WTC11 (cell line): ENCODE measurements at regions not wholly inside any gene's neighbourhood (a gene's known extent, or its start where the extent isn't known, plus 50 kb on each side); places are given as distances from the start of the nearest gene placed in this dataset.

Source experiments
- ATAC-seq: fragments of 200-7000 bp; cut with Tn5 transposase; 2 replicates; pipeline ENCODE4 v1.10.0; 2021; ENCODE audit warnings: mild to moderate bottlenecking, moderate library complexity
- CTCF ChIA-PET: fragments of 300-600 bp; sonication (Branson Sonifier 250); formaldehyde crosslinking; loops from one replicate; lab custom pipeline; 2021; ENCODE audit warnings: antibody characterized with exemption; lab: Charles Lee
- POLR2A ChIA-PET: fragments of 350-600 bp; sonication (Branson Sonifier 250); formaldehyde crosslinking; loops from one replicate; lab custom pipeline; 2021; ENCODE audit warnings: antibody characterized with exemption; lab: Charles Lee
- DNase-seq: peaks from one replicate; pipeline ENCODE4 v3.0.0; 2021; ENCODE audit warnings: low spot score
- H3K27ac Mint-ChIP-seq: 2 replicates; pipeline ENCODE4 v1.8.0; 2021; ENCODE audit warnings: mixed read lengths
- H3K27me3 Mint-ChIP-seq: 2 replicates; pipeline ENCODE4 v1.8.0; 2021; ENCODE audit warnings: low read depth, mild to moderate bottlenecking, moderate library complexity, mixed read lengths
- H3K36me3 Mint-ChIP-seq: 2 replicates; pipeline ENCODE4 v1.8.0; 2021; ENCODE audit warnings: mixed read lengths
- H3K4me1 Mint-ChIP-seq: 2 replicates; pipeline ENCODE4 v1.8.0; 2022; ENCODE audit warnings: mixed read lengths
- H3K4me3 Mint-ChIP-seq: 2 replicates; pipeline ENCODE4 v1.8.0; 2021; ENCODE audit warnings: mild to moderate bottlenecking, moderate library complexity, mixed read lengths
- H3K9me3 Mint-ChIP-seq: 2 replicates; pipeline ENCODE4 v1.8.0; 2021; ENCODE audit warnings: mixed read lengths
- CREB1 ChIP-seq: sonication (generic); formaldehyde crosslinking; IDR thresholded peaks from 2 replicates; pipeline ENCODE4 v1.8.0; 2023; ENCODE audit warnings: mild to moderate bottlenecking, missing genetic modification reagents
- EMX1 ChIP-seq: fragments of 250-450 bp; sonication (Bioruptor Pico); IDR thresholded peaks from 2 replicates; pipeline ENCODE4 v1.8.0; 2021; ENCODE audit warnings: mild to moderate bottlenecking
- MXD4 ChIP-seq: fragments of 250-450 bp; sonication (Bioruptor Pico); IDR thresholded peaks from 2 replicates; pipeline ENCODE4 v1.8.0; 2021; ENCODE audit warnings: mild to moderate bottlenecking, moderate library complexity, borderline replicate concordance
- NFE2L1 ChIP-seq: sonication (generic); formaldehyde crosslinking; IDR thresholded peaks from 2 replicates; pipeline ENCODE4 v1.8.1; 2023; ENCODE audit warnings: missing genetic modification reagents
- PRRX2 ChIP-seq: fragments of 250-450 bp; sonication (Bioruptor Pico); IDR thresholded peaks from 2 replicates; pipeline ENCODE4 v1.8.0; 2021; ENCODE audit warnings: mild to moderate bottlenecking
- RORB ChIP-seq: fragments of 250-450 bp; sonication (Bioruptor Pico); IDR thresholded peaks from 2 replicates; pipeline ENCODE4 v1.9.0; 2021; ENCODE audit warnings: mild to moderate bottlenecking
- SMAD4 ChIP-seq: sonication (generic); formaldehyde crosslinking; IDR thresholded peaks from 2 replicates; pipeline ENCODE4 v1.8.0; 2022; ENCODE audit warnings: mild to moderate bottlenecking, missing genetic modification reagents
- TEAD1 ChIP-seq: sonication (generic); formaldehyde crosslinking; IDR thresholded peaks from 2 replicates; pipeline ENCODE4 v1.8.0; 2022; ENCODE audit warnings: mild to moderate bottlenecking, missing genetic modification reagents
- ZNF121 ChIP-seq: sonication (generic); formaldehyde crosslinking; IDR thresholded peaks from 2 replicates; pipeline ENCODE4 v1.8.0; 2023; ENCODE audit warnings: missing genetic modification reagents
- ZNF232 ChIP-seq: sonication (generic); formaldehyde crosslinking; IDR thresholded peaks from 2 replicates; pipeline ENCODE4 v1.8.0; 2022; ENCODE audit warnings: mild to moderate bottlenecking, missing genetic modification reagents
- ZNF396 ChIP-seq: fragments of 250-450 bp; sonication (Bioruptor Pico); IDR thresholded peaks from 2 replicates; pipeline ENCODE4 v1.8.0; 2021; ENCODE audit warnings: mild to moderate bottlenecking, moderate library complexity, borderline replicate concordance
- TF ChIP-seq, protein P1 (sequence below): sonication (generic); formaldehyde crosslinking; conservative IDR thresholded peaks from 2 replicates; pipeline ENCODE4 v1.8.1; 2023; ENCODE audit warnings: mild to moderate bottlenecking, low read depth, missing genetic modification reagents, moderate library complexity
- TF ChIP-seq, protein P2 (sequence below): sonication (generic); formaldehyde crosslinking; IDR thresholded peaks from 2 replicates; pipeline ENCODE4 v1.8.1; 2022; ENCODE audit warnings: missing genetic modification reagents, borderline replicate concordance
- TF ChIP-seq, protein P3 (sequence below): sonication (generic); formaldehyde crosslinking; IDR thresholded peaks from 2 replicates; pipeline ENCODE4 v1.8.0; 2023; ENCODE audit warnings: mild to moderate bottlenecking, missing genetic modification reagents
- TF ChIP-seq, protein P4 (sequence below): sonication (generic); formaldehyde crosslinking; IDR thresholded peaks from 2 replicates; pipeline ENCODE4 v1.8.0; 2022; ENCODE audit warnings: mild to moderate bottlenecking, missing genetic modification reagents
- TF ChIP-seq, protein P5 (sequence below): sonication (generic); formaldehyde crosslinking; IDR thresholded peaks from 2 replicates; pipeline ENCODE4 v1.8.0; 2023; ENCODE audit warnings: missing genetic modification reagents
- TF ChIP-seq, protein P6 (sequence below): fragments of 200-600 bp; IDR thresholded peaks from 2 replicates; pipeline ENCODE4 v1.8.0; 2022; ENCODE audit warnings: antibody characterized with exemption

DNA sequence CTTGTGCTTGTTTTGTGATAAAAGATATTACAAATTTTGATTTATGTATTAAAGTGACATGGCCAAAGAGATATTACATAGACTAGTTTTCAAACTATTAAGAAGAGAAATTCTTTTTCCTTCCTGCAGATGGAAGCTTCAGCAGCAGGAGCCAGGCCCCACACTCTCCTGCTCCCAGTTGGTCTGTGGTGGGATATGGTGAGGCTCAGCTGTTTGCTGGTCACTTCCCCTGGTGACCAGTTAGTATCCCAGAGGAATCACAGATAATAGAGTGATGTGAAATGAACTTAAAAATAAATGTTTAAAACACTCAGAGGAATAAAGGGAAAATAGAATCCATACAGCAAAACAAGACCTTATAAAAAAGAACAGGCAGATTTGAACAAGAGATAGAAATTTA, 154.7 kb downstream of the KTN1 start:
- H3K36me3 Mint-ChIP-seq = 0 out of 2 replicates have a peak, but pooled peaks cover 2% of the 10 kb centered on the region
- H3K27ac Mint-ChIP-seq = no peak overlapping the region
- H3K9me3 Mint-ChIP-seq = peaks cover 25% of the 10 kb centered on the region
- DNase-seq = no peak
- H3K4me3 Mint-ChIP-seq = no peak overlapping the region
- H3K27me3 Mint-ChIP-seq = no peaks in the 10 kb centered on the region
- ChIA-PET POLR2A (no interaction called here), CTCF (interaction anchor here (1.1 to 1.4 kb wide), 2 partner anchors 748 to 752 kb away, joined by 3 read pairs; no protein-coding TSS in a partner anchor)
- no peak for ATAC-seq
- TF ChIP-seq ZNF121 (CRISPR knock-in tag) (no peak), SMAD4 (CRISPR knock-in tag) (no peak), ZNF396 (no peak), CREB1 (CRISPR knock-in tag) (no peak), TEAD1 (CRISPR knock-in tag) (no peak), NFE2L1 (CRISPR knock-in tag) (no peak), PRRX2 (no peak), EMX1 (CRISPR knock-in tag) (no peak), ZNF232 (CRISPR knock-in tag) (no peak), RORB (CRISPR knock-in tag) (no peak), MXD4 (no peak)
- TF ChIP-seq, protein P1, sequence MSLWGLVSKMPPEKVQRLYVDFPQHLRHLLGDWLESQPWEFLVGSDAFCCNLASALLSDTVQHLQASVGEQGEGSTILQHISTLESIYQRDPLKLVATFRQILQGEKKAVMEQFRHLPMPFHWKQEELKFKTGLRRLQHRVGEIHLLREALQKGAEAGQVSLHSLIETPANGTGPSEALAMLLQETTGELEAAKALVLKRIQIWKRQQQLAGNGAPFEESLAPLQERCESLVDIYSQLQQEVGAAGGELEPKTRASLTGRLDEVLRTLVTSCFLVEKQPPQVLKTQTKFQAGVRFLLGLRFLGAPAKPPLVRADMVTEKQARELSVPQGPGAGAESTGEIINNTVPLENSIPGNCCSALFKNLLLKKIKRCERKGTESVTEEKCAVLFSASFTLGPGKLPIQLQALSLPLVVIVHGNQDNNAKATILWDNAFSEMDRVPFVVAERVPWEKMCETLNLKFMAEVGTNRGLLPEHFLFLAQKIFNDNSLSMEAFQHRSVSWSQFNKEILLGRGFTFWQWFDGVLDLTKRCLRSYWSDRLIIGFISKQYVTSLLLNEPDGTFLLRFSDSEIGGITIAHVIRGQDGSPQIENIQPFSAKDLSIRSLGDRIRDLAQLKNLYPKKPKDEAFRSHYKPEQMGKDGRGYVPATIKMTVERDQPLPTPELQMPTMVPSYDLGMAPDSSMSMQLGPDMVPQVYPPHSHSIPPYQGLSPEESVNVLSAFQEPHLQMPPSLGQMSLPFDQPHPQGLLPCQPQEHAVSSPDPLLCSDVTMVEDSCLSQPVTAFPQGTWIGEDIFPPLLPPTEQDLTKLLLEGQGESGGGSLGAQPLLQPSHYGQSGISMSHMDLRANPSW (CRISPR knock-in tag) = no peak
- TF ChIP-seq, protein P2, sequence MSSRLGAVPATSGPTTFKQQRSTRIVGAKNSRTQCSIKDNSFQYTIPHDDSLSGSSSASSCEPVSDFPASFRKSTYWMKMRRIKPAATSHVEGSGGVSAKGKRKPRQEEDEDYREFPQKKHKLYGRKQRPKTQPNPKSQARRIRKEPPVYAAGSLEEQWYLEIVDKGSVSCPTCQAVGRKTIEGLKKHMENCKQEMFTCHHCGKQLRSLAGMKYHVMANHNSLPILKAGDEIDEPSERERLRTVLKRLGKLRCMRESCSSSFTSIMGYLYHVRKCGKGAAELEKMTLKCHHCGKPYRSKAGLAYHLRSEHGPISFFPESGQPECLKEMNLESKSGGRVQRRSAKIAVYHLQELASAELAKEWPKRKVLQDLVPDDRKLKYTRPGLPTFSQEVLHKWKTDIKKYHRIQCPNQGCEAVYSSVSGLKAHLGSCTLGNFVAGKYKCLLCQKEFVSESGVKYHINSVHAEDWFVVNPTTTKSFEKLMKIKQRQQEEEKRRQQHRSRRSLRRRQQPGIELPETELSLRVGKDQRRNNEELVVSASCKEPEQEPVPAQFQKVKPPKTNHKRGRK (CRISPR knock-in tag) = no peak
- TF ChIP-seq, protein P3, sequence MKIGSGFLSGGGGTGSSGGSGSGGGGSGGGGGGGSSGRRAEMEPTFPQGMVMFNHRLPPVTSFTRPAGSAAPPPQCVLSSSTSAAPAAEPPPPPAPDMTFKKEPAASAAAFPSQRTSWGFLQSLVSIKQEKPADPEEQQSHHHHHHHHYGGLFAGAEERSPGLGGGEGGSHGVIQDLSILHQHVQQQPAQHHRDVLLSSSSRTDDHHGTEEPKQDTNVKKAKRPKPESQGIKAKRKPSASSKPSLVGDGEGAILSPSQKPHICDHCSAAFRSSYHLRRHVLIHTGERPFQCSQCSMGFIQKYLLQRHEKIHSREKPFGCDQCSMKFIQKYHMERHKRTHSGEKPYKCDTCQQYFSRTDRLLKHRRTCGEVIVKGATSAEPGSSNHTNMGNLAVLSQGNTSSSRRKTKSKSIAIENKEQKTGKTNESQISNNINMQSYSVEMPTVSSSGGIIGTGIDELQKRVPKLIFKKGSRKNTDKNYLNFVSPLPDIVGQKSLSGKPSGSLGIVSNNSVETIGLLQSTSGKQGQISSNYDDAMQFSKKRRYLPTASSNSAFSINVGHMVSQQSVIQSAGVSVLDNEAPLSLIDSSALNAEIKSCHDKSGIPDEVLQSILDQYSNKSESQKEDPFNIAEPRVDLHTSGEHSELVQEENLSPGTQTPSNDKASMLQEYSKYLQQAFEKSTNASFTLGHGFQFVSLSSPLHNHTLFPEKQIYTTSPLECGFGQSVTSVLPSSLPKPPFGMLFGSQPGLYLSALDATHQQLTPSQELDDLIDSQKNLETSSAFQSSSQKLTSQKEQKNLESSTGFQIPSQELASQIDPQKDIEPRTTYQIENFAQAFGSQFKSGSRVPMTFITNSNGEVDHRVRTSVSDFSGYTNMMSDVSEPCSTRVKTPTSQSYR = no peak
- TF ChIP-seq, protein P4, sequence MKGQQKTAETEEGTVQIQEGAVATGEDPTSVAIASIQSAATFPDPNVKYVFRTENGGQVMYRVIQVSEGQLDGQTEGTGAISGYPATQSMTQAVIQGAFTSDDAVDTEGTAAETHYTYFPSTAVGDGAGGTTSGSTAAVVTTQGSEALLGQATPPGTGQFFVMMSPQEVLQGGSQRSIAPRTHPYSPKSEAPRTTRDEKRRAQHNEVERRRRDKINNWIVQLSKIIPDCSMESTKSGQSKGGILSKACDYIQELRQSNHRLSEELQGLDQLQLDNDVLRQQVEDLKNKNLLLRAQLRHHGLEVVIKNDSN = no peak
- TF ChIP-seq, protein P5, sequence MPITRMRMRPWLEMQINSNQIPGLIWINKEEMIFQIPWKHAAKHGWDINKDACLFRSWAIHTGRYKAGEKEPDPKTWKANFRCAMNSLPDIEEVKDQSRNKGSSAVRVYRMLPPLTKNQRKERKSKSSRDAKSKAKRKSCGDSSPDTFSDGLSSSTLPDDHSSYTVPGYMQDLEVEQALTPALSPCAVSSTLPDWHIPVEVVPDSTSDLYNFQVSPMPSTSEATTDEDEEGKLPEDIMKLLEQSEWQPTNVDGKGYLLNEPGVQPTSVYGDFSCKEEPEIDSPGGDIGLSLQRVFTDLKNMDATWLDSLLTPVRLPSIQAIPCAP (CRISPR knock-in tag) = no peak
- TF ChIP-seq, protein P6, sequence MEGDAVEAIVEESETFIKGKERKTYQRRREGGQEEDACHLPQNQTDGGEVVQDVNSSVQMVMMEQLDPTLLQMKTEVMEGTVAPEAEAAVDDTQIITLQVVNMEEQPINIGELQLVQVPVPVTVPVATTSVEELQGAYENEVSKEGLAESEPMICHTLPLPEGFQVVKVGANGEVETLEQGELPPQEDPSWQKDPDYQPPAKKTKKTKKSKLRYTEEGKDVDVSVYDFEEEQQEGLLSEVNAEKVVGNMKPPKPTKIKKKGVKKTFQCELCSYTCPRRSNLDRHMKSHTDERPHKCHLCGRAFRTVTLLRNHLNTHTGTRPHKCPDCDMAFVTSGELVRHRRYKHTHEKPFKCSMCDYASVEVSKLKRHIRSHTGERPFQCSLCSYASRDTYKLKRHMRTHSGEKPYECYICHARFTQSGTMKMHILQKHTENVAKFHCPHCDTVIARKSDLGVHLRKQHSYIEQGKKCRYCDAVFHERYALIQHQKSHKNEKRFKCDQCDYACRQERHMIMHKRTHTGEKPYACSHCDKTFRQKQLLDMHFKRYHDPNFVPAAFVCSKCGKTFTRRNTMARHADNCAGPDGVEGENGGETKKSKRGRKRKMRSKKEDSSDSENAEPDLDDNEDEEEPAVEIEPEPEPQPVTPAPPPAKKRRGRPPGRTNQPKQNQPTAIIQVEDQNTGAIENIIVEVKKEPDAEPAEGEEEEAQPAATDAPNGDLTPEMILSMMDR = no peak
- H3K4me1 Mint-ChIP-seq = no peaks in the 10 kb centered on the region
